ENCODE measurements at regions not wholly inside any gene's neighbourhood (a gene's known extent, or its start where the extent isn't known, plus 50 kb on each side); places are given as distances from the start of the nearest gene placed in this dataset.

DNA sequence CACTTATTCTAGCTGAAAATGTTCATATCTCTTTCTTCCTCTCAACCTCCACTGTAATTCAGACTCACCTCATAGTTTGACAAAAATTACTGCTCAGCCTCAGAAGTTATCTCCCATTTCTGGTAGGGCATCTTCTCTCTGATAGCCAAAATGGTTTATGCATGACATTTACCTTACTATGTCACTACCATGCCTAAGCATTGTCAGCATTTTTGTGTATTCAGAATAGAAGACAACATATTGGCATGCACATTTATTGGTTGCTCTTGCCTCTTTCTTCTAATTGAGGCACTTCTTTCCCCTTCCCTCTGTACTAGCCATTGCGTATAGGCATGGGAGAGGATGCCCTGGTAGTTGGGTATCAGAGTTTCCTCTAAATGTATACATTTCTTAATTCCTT is 406.1 kb upstream of the DCC start:
- Histone ChIP-seq H3K36me3 (ENCODE audit: control insufficient read depth, insufficient read depth, low read length) (no peaks in the 10 kb centered on the region), H2AFZ (ENCODE audit: low read length) (no peak overlapping the region), H4K20me1 (ENCODE audit: control insufficient read depth, extremely low read depth, insufficient read depth, low read length) (no peaks in the 10 kb centered on the region), H3K4me3 (replicated peaks in 1 of 4; ENCODE audit: control extremely low read depth in 1 of 4, insufficient read depth in 1 of 4, low read depth in 3 of 4, low read length in 4 of 4) (no peak overlapping the region), H3K4me1 (ENCODE audit: control insufficient read depth, extremely low read depth, insufficient read depth, low read length) (no peaks in the 10 kb centered on the region), H3K27ac (ENCODE audit: insufficient read depth, low read length) (no peak overlapping the region), H3K9ac (ENCODE audit: insufficient read depth, low read length) (no peak overlapping the region), H3K79me2 (ENCODE audit: control insufficient read depth, insufficient read depth, low read length) (no peaks in the 10 kb centered on the region), H3K4me2 (ENCODE audit: extremely low read depth, insufficient read depth, low read length) (no peak overlapping the region), H3K27me3 (ENCODE audit: control insufficient read depth, insufficient read depth, low read length) (no peaks in the 10 kb centered on the region), H3K9me3 (ENCODE audit: control insufficient read depth, insufficient read depth, low read depth, low read length) (no peaks in the 10 kb centered on the region)
- TF ChIP-seq EZH2 (IDR thresholded peaks at IDR 0.05; ENCODE audit: low read length, missing control alignments) (no peak), CTCF (conservative IDR thresholded peaks at IDR 0.05 in 1 of 2, IDR thresholded peaks at IDR 0.05 in 1 of 2; ENCODE audit: low read depth in 1 of 2, low read length in 2 of 2) (no peak)
- DNase-seq (ENCODE audit: low read depth in 2 of 2), result no peak

- Histone ChIP-seq H3K4me3 (replicated peaks in 1 of 4; ENCODE audit: control extremely low read depth in 1 of 4, insufficient read depth in 1 of 4, low read depth in 3 of 4, low read length in 4 of 4) (no peak overlapping the region), H3K79me2 (ENCODE audit: control insufficient read depth, insufficient read depth, low read length) (no peaks in the 10 kb centered on the region), H3K4me2 (ENCODE audit: extremely low read depth, insufficient read depth, low read length) (no peak overlapping the region), H2AFZ (ENCODE audit: low read length) (no peak overlapping the region), H4K20me1 (ENCODE audit: control insufficient read depth, extremely low read depth, insufficient read depth, low read length) (no peaks in the 10 kb centered on the region), H3K27ac (ENCODE audit: insufficient read depth, low read length) (no peak overlapping the region), H3K9me3 (ENCODE audit: control insufficient read depth, insufficient read depth, low read depth, low read length) (no peaks in the 10 kb centered on the region), H3K36me3 (ENCODE audit: control insufficient read depth, insufficient read depth, low read length) (no peaks in the 10 kb centered on the region), H3K4me1 (ENCODE audit: control insufficient read depth, extremely low read depth, insufficient read depth, low read length) (no peaks in the 10 kb centered on the region), H3K27me3 (ENCODE audit: control insufficient read depth, insufficient read depth, low read length) (no peaks in the 10 kb centered on the region), H3K9ac (ENCODE audit: insufficient read depth, low read length) (no peak overlapping the region)
- TF ChIP-seq EZH2 (IDR thresholded peaks at IDR 0.05; ENCODE audit: low read length, missing control alignments), result no peak
- TF ChIP-seq CTCF (conservative IDR thresholded peaks at IDR 0.05 in 1 of 2, IDR thresholded peaks at IDR 0.05 in 1 of 2; ENCODE audit: low read depth in 1 of 2, low read length in 2 of 2), result no peak
- no peak for DNase-seq (ENCODE audit: low read depth in 2 of 2)
Measured at GRCh38 chr18:51936115-51936514, 403.9 kb upstream of the DCC start.

DNA sequence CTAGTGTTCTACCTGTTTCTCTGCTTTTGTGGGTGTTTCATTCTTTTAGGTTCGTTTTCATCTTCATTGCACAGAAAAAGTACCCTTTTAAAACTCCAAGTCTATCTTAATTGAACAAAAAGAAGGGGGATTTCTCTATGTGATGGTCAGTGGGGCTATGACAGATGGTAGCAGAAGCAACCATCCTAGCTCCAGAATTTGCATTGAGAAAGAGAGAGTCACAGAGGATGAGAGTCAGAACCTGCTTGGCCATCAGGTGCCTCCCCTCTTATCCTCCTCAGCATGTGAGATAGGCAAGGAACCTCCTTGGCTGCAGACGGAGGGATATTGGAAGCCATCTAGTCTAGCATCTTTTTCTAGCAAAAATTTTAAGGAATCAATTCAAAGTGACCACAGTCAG is 398.0 kb upstream of the DCC start:
- H2AFZ ChIP-seq (ENCODE audit: low read length), result no peak overlapping the region
- H3K4me1 ChIP-seq (ENCODE audit: control insufficient read depth, extremely low read depth, insufficient read depth, low read length), result no peaks in the 10 kb centered on the region
- no peak overlapping the region for H3K9ac ChIP-seq (ENCODE audit: insufficient read depth, low read length)
- H3K79me2 ChIP-seq (ENCODE audit: control insufficient read depth, insufficient read depth, low read length), result no peaks in the 10 kb centered on the region
- TF ChIP-seq CTCF (conservative IDR thresholded peaks at IDR 0.05 in 1 of 2, IDR thresholded peaks at IDR 0.05 in 1 of 2; ENCODE audit: low read depth in 1 of 2, low read length in 2 of 2) (no peak), EZH2 (IDR thresholded peaks at IDR 0.05; ENCODE audit: low read length, missing control alignments) (no peak)
- no peaks in the 10 kb centered on the region for H3K36me3 ChIP-seq (ENCODE audit: control insufficient read depth, insufficient read depth, low read length)
- H3K27ac ChIP-seq (ENCODE audit: insufficient read depth, low read length), result no peak overlapping the region
- no peaks in the 10 kb centered on the region for H3K9me3 ChIP-seq (ENCODE audit: control insufficient read depth, insufficient read depth, low read depth, low read length)
- H3K4me3 ChIP-seq (replicated peaks in 1 of 4; ENCODE audit: control extremely low read depth in 1 of 4, insufficient read depth in 1 of 4, low read depth in 3 of 4, low read length in 4 of 4), result no peak overlapping the region
- no peaks in the 10 kb centered on the region for H3K27me3 ChIP-seq (ENCODE audit: control insufficient read depth, insufficient read depth, low read length)
- H4K20me1 ChIP-seq (ENCODE audit: control insufficient read depth, extremely low read depth, insufficient read depth, low read length), result no peaks in the 10 kb centered on the region
- no peak overlapping the region for H3K4me2 ChIP-seq (ENCODE audit: extremely low read depth, insufficient read depth, low read length)
- DNase-seq (ENCODE audit: low read depth in 2 of 2), result no peak

Data from fibroblast of lung (primary cell).